A549 (cell line): ENCODE measurements at regions not wholly inside any gene's neighbourhood (a gene's known extent, or its start where the extent isn't known, plus 50 kb on each side); places are given as distances from the start of the nearest gene placed in this dataset.

Source experiments
- EP300 ChIP-seq, 2 experiments: fragments of >200 bp; sonication (Bioruptor Twin); formaldehyde crosslinking; IDR thresholded peaks; 2 replicates in 1 of 2; 3 replicates in 1 of 2; pipeline ENCODE4 v1.6.1; 2016 to 2017
- JUN ChIP-seq, 2 experiments: fragments of >200 bp; sonication (Bioruptor Twin); formaldehyde crosslinking; IDR thresholded peaks; 2 replicates in 1 of 2; 3 replicates in 1 of 2; pipeline ENCODE4 v1.6.1; 2016 to 2017
- KDM1A ChIP-seq: fragments of 200-600 bp; sonication (generic); IDR thresholded peaks from 2 replicates; pipeline ENCODE4 v1.6.1; 2016; ENCODE audit warnings: low read depth, mild to moderate bottlenecking
- POLR2A ChIP-seq: IDR thresholded peaks from 2 replicates; pipeline ENCODE4 v1.6.1; 2012; ENCODE audit warnings: mild to moderate bottlenecking, low read length
- RCOR1 ChIP-seq: fragments of 150-350 bp; IDR thresholded peaks from 2 replicates; pipeline ENCODE4 v1.6.1; 2014; ENCODE audit warnings: antibody characterized with exemption, low read length, low read depth
- TF ChIP-seq, protein P1 (sequence below): IDR thresholded peaks from 2 replicates; pipeline ENCODE4 v1.6.1; 2012
- TF ChIP-seq, protein P2 (sequence below): fragments of >200 bp; sonication (Bioruptor Twin); formaldehyde crosslinking; IDR thresholded peaks from 3 replicates; pipeline ENCODE4 v1.5.1; 2016
- TF ChIP-seq, protein P3 (sequence below): fragments of 450-650 bp; IDR thresholded peaks from 2 replicates; pipeline ENCODE4 v1.6.1; 2014; ENCODE audit warnings: antibody characterized with exemption

DNA sequence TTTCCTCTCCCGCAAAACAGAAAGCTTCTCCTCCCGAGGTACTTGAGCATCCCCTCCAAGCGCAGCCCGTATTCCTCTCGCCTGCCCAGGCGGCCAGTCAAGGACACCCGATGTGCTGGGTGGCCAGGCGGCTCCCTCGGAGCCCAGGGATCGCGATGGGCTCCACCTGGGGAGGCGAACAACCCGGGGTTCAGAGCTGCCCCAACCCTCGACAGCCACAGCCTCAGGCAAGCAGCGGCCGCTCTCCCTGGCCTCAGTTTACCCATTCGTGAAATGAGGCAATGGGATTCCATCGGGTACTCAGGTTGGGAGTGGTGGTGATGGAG is 147.4 kb downstream of the CYP26A1 start:
- TF ChIP-seq, protein P1, sequence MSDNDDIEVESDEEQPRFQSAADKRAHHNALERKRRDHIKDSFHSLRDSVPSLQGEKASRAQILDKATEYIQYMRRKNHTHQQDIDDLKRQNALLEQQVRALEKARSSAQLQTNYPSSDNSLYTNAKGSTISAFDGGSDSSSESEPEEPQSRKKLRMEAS: no peak
- no peak for TF ChIP-seq RCOR1
- TF ChIP-seq POLR2A: no peak
- TF ChIP-seq, protein P2, sequence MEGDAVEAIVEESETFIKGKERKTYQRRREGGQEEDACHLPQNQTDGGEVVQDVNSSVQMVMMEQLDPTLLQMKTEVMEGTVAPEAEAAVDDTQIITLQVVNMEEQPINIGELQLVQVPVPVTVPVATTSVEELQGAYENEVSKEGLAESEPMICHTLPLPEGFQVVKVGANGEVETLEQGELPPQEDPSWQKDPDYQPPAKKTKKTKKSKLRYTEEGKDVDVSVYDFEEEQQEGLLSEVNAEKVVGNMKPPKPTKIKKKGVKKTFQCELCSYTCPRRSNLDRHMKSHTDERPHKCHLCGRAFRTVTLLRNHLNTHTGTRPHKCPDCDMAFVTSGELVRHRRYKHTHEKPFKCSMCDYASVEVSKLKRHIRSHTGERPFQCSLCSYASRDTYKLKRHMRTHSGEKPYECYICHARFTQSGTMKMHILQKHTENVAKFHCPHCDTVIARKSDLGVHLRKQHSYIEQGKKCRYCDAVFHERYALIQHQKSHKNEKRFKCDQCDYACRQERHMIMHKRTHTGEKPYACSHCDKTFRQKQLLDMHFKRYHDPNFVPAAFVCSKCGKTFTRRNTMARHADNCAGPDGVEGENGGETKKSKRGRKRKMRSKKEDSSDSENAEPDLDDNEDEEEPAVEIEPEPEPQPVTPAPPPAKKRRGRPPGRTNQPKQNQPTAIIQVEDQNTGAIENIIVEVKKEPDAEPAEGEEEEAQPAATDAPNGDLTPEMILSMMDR: no peak
- no peak for TF ChIP-seq KDM1A
- TF ChIP-seq JUN (IDR thresholded peaks at IDR 0.05): no peak
- TF ChIP-seq, protein P3, sequence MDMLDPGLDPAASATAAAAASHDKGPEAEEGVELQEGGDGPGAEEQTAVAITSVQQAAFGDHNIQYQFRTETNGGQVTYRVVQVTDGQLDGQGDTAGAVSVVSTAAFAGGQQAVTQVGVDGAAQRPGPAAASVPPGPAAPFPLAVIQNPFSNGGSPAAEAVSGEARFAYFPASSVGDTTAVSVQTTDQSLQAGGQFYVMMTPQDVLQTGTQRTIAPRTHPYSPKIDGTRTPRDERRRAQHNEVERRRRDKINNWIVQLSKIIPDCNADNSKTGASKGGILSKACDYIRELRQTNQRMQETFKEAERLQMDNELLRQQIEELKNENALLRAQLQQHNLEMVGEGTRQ: no peak
- TF ChIP-seq EP300 (IDR thresholded peaks at IDR 0.05): no peak
